ENCODE measurements at regions not wholly inside any gene's neighbourhood (a gene's known extent, or its start where the extent isn't known, plus 50 kb on each side); places are given as distances from the start of the nearest gene placed in this dataset.

- no peak for DNase-seq
These were observed 184.3 kb upstream of the USP15 start for GRCh38 chr12:62075870-62076269.

- DNase-seq, result no peak
These were observed 182.2 kb upstream of the USP15 start for GRCh38 chr12:62078020-62078419.

GRCh38 chr12:62082448-62082847, 177.8 kb upstream of the USP15 start:
- DNase-seq, result no peak

GRCh38 chr12:62098132-62098531, 162.1 kb upstream of the USP15 start:
- no peak for DNase-seq

- no peak for DNase-seq
These were observed 156.5 kb upstream of the USP15 start for GRCh38 chr12:62103748-62104147.

GRCh38 chr12:62106547-62107185, 153.5 kb upstream of the USP15 start:
- DNase-seq, result no peak

- no peak for DNase-seq
These were observed 146.7 kb upstream of the USP15 start for GRCh38 chr12:62113366-62114011.

- no peak for DNase-seq
These were observed 143.2 kb upstream of the USP15 start for GRCh38 chr12:62116986-62117385.

GRCh38 chr12:62123721-62124203, 136.4 kb upstream of the USP15 start:
- DNase-seq, result peak; percentile 31

GRCh38 chr12:62127516-62127915, 132.7 kb upstream of the USP15 start:
- no peak for DNase-seq

- DNase-seq, result no peak
These were observed 131.8 kb upstream of the USP15 start for GRCh38 chr12:62128175-62128975.

- DNase-seq, result no peak
These were observed 130.9 kb upstream of the USP15 start for GRCh38 chr12:62129291-62129690.

- DNase-seq, result no peak
These were observed 129.8 kb upstream of the USP15 start for GRCh38 chr12:62130402-62130801.

- DNase-seq, result no peak
These were observed 129.2 kb upstream of the USP15 start for GRCh38 chr12:62130834-62131552.

GRCh38 chr12:62133440-62133839, 126.8 kb upstream of the USP15 start:
- DNase-seq, result no peak

- DNase-seq, result no peak
These were observed 124.5 kb upstream of the USP15 start for GRCh38 chr12:62135553-62136200.

- no peak for DNase-seq
These were observed 123.7 kb upstream of the USP15 start for GRCh38 chr12:62136496-62136895.

- DNase-seq, result no peak
These were observed 121.7 kb upstream of the USP15 start for GRCh38 chr12:62138527-62138926.

- DNase-seq, result no peak
These were observed 113.9 kb upstream of the USP15 start for GRCh38 chr12:62146318-62146717.

GRCh38 chr12:62158013-62158412, 102.2 kb upstream of the USP15 start:
- DNase-seq, result no peak

GRCh38 chr12:62158461-62159360, 101.5 kb upstream of the USP15 start:
- no peak for DNase-seq

GRCh38 chr12:62162214-62162613, 98.0 kb upstream of the USP15 start:
- no peak for DNase-seq

Measured in retina (tissue), 1 donor.